ENCODE measurements at regions not wholly inside any gene's neighbourhood (a gene's known extent, or its start where the extent isn't known, plus 50 kb on each side); places are given as distances from the start of the nearest gene placed in this dataset.
"Not testable (repeated sequence)": the region's sequence is repeated elsewhere in the genome, so short reads cannot be mapped to it uniquely, and the experiment has no call there.

DNA sequence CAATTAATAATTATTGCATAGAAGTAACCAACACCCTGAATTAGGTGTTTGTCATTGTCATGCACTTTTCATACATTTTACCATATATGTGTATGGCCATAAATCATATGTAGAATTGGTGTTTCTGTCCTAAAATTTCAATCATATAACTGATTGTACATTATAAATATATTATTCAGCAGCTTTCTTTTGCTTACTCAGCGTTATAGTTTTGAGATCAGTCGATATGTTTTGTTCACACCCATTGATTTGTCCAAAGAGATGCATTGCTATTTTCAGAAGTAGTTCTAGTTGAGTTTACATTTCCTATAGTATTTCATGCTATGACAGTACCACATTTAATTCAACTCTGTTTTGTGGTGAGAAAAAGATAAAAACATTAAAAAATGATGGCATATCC is 50.5 kb upstream of the PARP4 start:
- Mint-ChIP-seq H3K27ac (no peak overlapping the region), H3K9me3 (no peaks in the 10 kb centered on the region), H3K36me3 (no peaks in the 10 kb centered on the region)
- no peak for DNase-seq (ENCODE audit: low spot score in 2 of 2)
- no peak for ATAC-seq

DNA sequence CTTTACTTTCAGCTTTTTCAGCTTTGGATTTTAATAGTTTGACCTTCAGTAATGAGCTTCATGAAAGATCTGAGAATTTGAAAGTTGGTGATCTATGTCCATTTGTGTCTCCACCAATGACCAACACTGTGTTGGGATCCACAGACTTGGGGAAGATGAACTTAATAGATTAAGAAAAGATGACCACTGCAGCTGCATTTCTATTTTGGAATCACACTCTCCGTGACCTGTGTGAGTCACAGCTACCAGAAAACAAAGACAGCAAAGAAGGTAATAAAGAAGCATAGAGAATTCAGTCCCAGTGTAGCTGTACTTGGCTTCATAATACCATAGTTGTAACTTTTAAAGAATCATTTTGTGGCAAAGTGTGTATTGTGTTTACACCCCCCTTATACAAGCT is 51.4 kb upstream of the PARP4 start:
- H3K36me3 Mint-ChIP-seq; ATAC-seq; DNase-seq (ENCODE audit: low spot score in 2 of 2); H3K27ac Mint-ChIP-seq; H3K9me3 Mint-ChIP-seq: not testable (repeated sequence)

- ATAC-seq: no peak
- H3K9me3 Mint-ChIP-seq: no peaks in the 10 kb centered on the region
- no peak for DNase-seq (ENCODE audit: low spot score in 2 of 2)
- H3K27ac Mint-ChIP-seq: no peak overlapping the region
- H3K36me3 Mint-ChIP-seq: no peaks in the 10 kb centered on the region
Measured at GRCh38 chr13:24564881-24565280, 52.3 kb upstream of the PARP4 start.

DNA sequence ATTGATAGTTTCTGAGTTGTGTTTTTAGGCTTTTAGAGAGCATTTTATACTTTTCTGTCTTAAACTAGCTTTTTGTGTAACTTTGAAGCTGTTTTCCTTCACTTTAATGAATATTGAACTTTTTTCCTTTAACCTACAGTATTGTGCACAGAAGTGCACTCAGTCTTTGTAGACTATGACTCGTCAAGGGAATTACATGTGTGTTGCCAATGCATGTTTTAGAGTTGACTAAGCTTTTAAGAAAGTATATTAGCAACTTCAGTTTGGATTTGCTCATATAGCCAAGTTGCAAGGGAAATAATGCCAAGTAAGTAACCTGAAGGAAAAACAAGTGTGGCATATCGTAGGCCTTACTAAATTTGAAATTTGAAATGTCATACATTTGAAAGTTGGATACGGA is 55.0 kb upstream of the PARP4 start:
- ATAC-seq; DNase-seq (ENCODE audit: low spot score in 2 of 2); H3K9me3 Mint-ChIP-seq; H3K36me3 Mint-ChIP-seq; H3K27ac Mint-ChIP-seq: not testable (repeated sequence)

GRCh38 chr13:24574847-24575246 is 62.3 kb upstream of the PARP4 start:
- ATAC-seq (peak; percentile 47 to 85), DNase-seq (ENCODE audit: low spot score in 2 of 2) (no peak)
- peaks cover 7 to 12% of the 10 kb centered on the region in 2 donors for H3K36me3 Mint-ChIP-seq
- peaks cover 7 to 13% of the 10 kb centered on the region in 2 donors for H3K9me3 Mint-ChIP-seq
- no peak overlapping the region for H3K27ac Mint-ChIP-seq

DNA sequence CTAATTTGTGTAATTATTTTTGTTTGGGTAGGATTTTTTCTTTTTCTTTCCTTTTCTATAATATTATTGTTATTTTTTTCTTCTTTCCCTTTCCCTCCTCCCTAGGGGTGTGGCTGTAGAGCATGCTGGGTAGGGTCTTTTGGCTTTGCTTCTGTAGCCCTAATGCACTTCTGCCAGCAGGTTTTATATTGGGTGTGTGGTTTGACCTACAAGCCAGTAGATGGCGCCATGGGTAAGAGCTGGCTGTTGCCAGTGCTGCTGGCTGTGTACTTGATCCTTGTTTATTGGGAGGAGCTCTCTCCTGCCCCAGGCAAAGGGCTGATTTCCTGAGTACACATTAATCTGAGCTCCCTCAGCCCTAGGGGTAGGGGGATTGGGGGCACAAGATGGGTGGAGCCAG is 67.7 kb upstream of the PARP4 start:
- DNase-seq (ENCODE audit: low spot score in 2 of 2); ATAC-seq; H3K27ac Mint-ChIP-seq: not testable (repeated sequence)
- Mint-ChIP-seq H3K9me3 (peaks cover 7 to 13% of the 10 kb centered on the region in 2 donors), H3K36me3 (peaks cover 7 to 12% of the 10 kb centered on the region in 2 donors)

- not testable (repeated sequence) for DNase-seq (ENCODE audit: low spot score in 2 of 2); ATAC-seq; H3K9me3 Mint-ChIP-seq; H3K27ac Mint-ChIP-seq; H3K36me3 Mint-ChIP-seq
Measured at GRCh38 chr13:24581578-24581977, 69.0 kb upstream of the PARP4 start.

DNA sequence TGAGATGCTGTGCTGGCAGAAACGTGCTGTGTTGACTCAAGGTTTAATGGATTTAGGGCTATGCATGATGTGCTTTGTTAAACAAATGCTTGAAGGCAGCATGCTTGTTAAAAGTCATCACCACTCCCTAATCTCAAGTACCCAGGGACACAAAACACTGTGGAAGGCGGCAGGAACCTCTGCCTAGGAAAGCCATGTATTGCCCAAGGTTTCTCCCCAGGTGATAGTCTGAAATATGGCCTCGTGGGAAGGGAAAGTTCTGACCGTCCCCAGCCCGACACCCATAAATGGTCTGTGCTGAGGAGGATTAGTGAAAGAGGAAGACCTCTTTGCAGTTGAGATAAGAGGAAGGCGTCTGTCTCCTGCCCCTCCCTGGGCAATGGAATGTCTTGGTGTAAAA is 79.1 kb upstream of the PARP4 start:
- H3K9me3 Mint-ChIP-seq: not testable (repeated sequence)

DNA sequence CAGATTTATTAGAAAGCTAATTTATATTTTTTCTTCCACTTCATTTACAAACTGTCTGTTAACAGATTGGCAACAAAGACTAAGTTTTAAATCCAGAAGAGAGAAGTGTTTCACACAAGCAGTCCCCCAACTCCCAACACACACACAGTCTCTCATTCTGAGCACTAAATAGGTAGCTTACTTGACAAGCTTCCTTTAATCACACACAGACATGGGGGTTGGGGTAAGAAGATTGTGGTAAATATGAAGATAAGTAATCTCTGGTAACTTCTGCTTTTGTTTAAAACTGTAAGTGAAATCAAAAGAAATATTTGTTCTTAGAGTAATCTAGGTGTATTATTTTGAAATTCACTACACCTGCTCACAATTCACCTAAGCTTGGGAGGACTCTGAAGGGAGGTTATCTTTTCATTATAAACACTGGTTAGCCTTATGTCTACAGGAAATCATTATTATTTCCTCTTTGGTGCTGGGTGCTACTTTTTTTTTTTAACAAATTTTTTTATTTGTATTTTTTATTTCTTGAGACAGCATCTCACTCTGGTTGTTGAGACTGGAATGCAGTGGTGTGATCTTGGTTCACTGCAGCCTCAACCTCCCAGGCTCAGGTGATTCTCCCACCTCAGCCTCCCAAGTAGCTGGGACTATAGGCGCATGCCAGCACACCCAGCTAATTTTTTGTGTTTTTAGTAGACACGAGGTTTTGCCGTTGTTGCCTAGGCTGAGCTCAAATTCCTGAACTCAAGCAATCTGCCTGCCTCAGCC is 82.1 kb upstream of the ATP12A start:
- ATAC-seq; DNase-seq (ENCODE audit: low spot score in 2 of 2); H3K9me3 Mint-ChIP-seq: not testable (repeated sequence)
- Mint-ChIP-seq H3K27ac (peak overlapping the region in 1 of 2 donors; percentile 62), H3K36me3 (peaks cover 3 to 27% of the 10 kb centered on the region in 2 donors)

More for the DNA sequence above, 79.1 kb upstream of the PARP4 start:
- H3K36me3 Mint-ChIP-seq; DNase-seq (ENCODE audit: low spot score in 2 of 2); H3K27ac Mint-ChIP-seq; ATAC-seq: not testable (repeated sequence)

DNA sequence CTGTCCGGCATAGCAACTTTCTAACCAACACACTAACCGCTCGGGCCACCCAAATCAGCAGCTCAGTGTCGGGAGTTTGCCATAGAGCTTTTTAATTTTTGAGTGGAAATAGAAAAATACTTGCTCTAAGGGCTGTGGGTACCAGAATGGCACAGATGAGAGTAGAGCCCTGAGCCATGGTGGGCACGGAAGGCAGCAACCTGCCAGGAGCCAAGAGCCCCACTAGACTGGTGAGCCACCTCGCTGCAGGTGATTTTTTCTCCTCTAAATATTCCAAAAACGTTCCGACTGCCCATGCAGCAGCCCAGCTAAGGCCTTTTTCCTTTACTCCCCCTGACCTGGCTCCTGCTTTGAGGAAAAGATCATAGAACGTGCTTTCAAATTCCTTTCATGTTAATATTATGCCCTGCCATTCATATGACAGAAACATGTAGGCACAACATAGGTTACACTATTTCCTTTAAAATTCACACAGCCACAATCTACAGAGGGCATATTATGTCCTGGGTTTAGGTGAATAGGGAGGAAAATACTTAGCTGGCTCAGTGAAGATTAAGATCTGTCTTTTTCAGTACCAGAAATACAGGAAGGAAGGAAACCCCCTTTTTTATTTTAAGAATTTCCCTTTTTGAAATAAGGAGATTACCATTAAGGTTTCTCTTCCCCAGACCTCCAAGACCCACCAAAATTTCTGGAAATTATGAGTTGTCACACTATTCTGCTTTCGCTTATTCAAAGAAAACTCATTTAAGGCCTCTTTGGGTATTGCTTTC is 81.0 kb upstream of the ATP12A start:
- DNase-seq (ENCODE audit: low spot score in 2 of 2): not testable (repeated sequence)
- peak overlapping the region; percentile 62 to 81 for H3K27ac Mint-ChIP-seq
- ATAC-seq: peak; percentile 68 to 79
- H3K36me3 Mint-ChIP-seq: peaks cover 14 to 38% of the 10 kb centered on the region in 2 donors
- peaks cover 7 to 18% of the 10 kb centered on the region in 2 donors for H3K9me3 Mint-ChIP-seq

- Mint-ChIP-seq H3K9me3 (peaks cover 7 to 17% of the 10 kb centered on the region in 2 donors), H3K27ac (no peak overlapping the region), H3K36me3 (peaks cover 23 to 32% of the 10 kb centered on the region in 2 donors)
- peak; percentile 54 to 69 for ATAC-seq
- DNase-seq (ENCODE audit: low spot score in 2 of 2): no peak
Measured at GRCh38 chr13:24605923-24606372, 74.3 kb upstream of the ATP12A start.

DNA sequence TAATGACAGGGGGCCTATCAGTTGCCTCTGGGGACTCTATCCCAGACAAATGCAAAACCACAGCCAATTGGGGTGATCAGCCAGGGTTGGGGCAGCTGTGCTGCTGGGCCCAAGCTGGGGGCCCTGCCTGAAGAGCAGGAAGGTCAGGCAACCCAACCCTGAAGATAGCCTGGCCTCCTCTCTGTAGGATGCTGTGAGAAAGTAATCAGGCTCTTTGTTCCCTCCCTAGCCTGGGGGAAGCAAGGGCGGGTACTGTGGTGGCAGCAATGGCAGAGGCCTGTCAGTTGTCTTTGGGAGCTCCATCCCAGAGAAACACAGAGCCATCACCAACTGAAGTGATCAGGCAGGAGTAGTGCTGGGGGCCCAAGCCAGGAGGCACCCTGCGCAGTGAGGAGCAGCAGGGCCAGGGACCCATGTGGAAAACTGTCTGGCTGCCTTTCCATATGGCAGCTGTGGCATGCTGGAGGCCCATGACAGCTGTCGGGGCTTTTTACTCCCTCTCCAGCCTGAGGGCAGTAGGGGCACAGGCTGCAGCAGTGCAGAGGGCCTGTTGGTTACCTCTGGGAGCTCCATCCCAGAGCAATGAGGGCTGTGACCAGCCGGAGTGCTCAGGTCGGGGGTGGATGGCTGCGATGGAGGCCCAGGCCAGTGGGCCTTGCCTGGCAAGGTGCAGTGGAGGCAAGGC is 73.6 kb upstream of the ATP12A start:
- ATAC-seq (no peak), DNase-seq (ENCODE audit: low spot score in 2 of 2) (no peak)
- Mint-ChIP-seq H3K27ac (no peak overlapping the region), H3K9me3 (peaks cover 7 to 17% of the 10 kb centered on the region in 2 donors), H3K36me3 (peaks cover 23 to 27% of the 10 kb centered on the region in 2 donors)

GRCh38 chr13:24610956-24611355 is 69.3 kb upstream of the ATP12A start:
- DNase-seq (ENCODE audit: low spot score in 2 of 2) (no peak), ATAC-seq (no peak)
- Mint-ChIP-seq H3K27ac (no peak overlapping the region), H3K9me3 (no peaks in the 10 kb centered on the region), H3K36me3 (no peaks in the 10 kb centered on the region)

- Mint-ChIP-seq H3K9me3 (no peaks in the 10 kb centered on the region), H3K27ac (no peak overlapping the region), H3K36me3 (no peaks in the 10 kb centered on the region)
- ATAC-seq: no peak
- DNase-seq (ENCODE audit: low spot score in 2 of 2): no peak
Measured at GRCh38 chr13:24612726-24613125, 67.5 kb upstream of the ATP12A start.

DNA sequence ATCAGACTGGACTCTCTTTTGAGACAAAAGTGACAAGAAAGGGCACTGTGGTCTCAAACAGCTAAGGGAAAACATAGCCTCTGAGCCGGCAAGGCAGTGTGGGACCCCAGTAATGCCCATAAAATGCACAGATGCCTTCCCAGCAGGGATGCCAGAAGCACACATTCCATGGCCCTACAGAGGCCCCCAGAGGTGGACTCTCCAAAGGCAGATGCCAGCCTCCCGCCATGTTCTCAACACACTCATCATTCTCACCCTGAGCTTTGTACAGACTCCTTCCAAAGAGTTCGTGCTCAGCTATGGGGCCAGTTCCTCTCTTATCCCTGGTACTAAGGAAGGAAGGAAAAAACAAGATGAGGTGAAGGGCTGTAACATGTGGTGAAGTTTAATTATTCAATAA is 67.1 kb upstream of the ATP12A start:
- no peak for ATAC-seq
- H3K9me3 Mint-ChIP-seq: no peaks in the 10 kb centered on the region
- no peaks in the 10 kb centered on the region for H3K36me3 Mint-ChIP-seq
- DNase-seq (ENCODE audit: low spot score in 2 of 2): no peak
- H3K27ac Mint-ChIP-seq: no peak overlapping the region

DNA sequence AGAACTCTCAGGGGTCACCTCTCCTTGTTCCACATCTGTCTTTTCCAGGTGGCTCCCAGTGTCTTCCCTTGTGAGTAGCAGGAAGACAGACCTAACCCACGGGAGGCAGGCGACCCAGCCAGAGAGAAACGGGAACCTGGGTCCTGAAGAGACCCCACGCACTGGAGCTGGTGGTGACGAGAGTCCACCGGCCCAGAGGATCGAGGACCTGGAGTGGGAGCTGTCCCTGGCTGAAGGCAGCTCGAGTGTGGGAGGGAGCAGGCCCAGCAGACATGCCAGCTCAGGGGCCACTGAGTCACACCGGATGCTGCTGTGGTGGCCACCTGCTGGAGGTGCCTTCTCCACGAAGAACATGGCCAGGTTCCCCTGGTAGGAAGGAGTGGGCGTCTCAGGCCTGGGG is 66.5 kb upstream of the ATP12A start:
- no peak overlapping the region for H3K27ac Mint-ChIP-seq
- ATAC-seq (no peak), DNase-seq (ENCODE audit: low spot score in 2 of 2) (no peak)
- H3K36me3 Mint-ChIP-seq: no peaks in the 10 kb centered on the region
- no peaks in the 10 kb centered on the region for H3K9me3 Mint-ChIP-seq

Measured in activated naive CD4-positive, alpha-beta T cell treated with anti-CD3 and anti-CD28 coated beads, Interleukin-2, amount 50 U/mL, for 72 hours (primary cell).